ENCODE measurements at regions not wholly inside any gene's neighbourhood (a gene's known extent, or its start where the extent isn't known, plus 50 kb on each side); places are given as distances from the start of the nearest gene placed in this dataset.
"Not testable (repeated sequence)": the region's sequence is repeated elsewhere in the genome, so short reads cannot be mapped to it uniquely, and the experiment has no call there.

DNA sequence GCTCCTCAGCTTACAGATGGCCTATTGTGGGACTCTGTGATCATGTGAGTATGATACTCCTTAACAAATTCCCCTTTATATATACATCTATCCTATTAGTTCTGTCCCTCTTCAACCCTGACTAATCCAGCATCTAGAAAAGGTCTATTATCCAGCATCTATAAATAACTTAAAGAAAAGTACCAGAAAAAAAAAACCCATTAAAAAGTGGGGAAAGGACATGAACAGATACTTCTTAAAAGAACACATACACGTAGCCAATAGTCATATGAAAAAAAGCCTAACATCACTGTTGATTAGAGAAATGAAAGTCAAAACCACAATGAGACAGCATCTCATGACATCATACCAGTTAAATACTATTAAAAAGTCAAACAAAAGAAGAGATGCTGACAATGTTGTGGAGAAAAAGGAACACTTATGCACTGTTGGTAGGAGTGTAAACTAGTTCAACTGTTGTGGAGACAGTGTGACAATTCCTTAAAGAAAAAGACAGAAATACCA is 549.5 kb upstream of the GRM3 start:
- Histone ChIP-seq H3K27ac (ENCODE audit: low read depth, low read length) (no peak overlapping the region), H3K9me2 (replicated peaks; ENCODE audit: insufficient read depth, low read length) (no peaks in the 10 kb centered on the region), H3K9me3 (ENCODE audit: insufficient read depth, low read length) (no peaks in the 10 kb centered on the region), H3K4me3 (ENCODE audit: insufficient read depth, low read length, poor library complexity, severe bottlenecking) (no peak overlapping the region), H3F3A (ENCODE audit: insufficient read depth) (no peaks in the 10 kb centered on the region), H3K4me2 (ENCODE audit: low read depth, low read length, poor library complexity, severe bottlenecking) (no peak overlapping the region), H4K20me1 (ENCODE audit: low read depth, low read length) (no peaks in the 10 kb centered on the region), H3K36me3 (ENCODE audit: low read length) (no peaks in the 10 kb centered on the region), H2AFZ (ENCODE audit: low read depth, low read length, severe bottlenecking) (no peak overlapping the region), H3K79me2 (ENCODE audit: insufficient read depth, low read length) (no peaks in the 10 kb centered on the region), H3K27me3 (ENCODE audit: low read length) (no peaks in the 10 kb centered on the region), H3K9ac (ENCODE audit: low read length) (no peak overlapping the region)
- no peak for TF ChIP-seq EZH2phosphoT487 (conservative IDR thresholded peaks at IDR 0.05; ENCODE audit: low read length)
- TF ChIP-seq, protein P1, sequence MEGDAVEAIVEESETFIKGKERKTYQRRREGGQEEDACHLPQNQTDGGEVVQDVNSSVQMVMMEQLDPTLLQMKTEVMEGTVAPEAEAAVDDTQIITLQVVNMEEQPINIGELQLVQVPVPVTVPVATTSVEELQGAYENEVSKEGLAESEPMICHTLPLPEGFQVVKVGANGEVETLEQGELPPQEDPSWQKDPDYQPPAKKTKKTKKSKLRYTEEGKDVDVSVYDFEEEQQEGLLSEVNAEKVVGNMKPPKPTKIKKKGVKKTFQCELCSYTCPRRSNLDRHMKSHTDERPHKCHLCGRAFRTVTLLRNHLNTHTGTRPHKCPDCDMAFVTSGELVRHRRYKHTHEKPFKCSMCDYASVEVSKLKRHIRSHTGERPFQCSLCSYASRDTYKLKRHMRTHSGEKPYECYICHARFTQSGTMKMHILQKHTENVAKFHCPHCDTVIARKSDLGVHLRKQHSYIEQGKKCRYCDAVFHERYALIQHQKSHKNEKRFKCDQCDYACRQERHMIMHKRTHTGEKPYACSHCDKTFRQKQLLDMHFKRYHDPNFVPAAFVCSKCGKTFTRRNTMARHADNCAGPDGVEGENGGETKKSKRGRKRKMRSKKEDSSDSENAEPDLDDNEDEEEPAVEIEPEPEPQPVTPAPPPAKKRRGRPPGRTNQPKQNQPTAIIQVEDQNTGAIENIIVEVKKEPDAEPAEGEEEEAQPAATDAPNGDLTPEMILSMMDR (IDR thresholded peaks at IDR 0.05; ENCODE audit: insufficient read depth, low read length, poor library complexity, severe bottlenecking): no peak

DNA sequence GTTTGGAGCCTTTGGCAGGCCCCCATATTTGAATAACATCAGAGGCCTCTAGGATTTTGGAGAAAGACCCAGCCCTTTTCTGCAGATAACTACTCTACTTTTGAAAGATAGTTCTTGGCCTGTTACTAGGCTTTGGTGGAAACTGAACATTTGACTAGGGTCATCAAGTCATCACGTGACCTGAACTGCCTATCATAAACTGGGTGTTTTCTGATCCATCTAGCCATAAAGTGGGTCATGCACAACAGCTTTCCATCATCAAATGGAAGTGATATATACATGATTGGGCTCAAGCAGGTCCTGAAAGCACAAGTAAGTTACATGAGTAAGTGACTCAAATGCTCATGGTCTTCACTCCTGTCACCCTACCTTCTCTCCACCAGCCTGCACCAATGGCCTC is 552.3 kb upstream of the GRM3 start:
- H3K9me2 ChIP-seq (replicated peaks; ENCODE audit: insufficient read depth, low read length): no peaks in the 10 kb centered on the region
- TF ChIP-seq, protein P1 (IDR thresholded peaks at IDR 0.05; ENCODE audit: insufficient read depth, low read length, poor library complexity, severe bottlenecking): no peak
- TF ChIP-seq EZH2phosphoT487 (conservative IDR thresholded peaks at IDR 0.05; ENCODE audit: low read length): no peak
- no peaks in the 10 kb centered on the region for H3K79me2 ChIP-seq (ENCODE audit: insufficient read depth, low read length)
- no peak overlapping the region for H2AFZ ChIP-seq (ENCODE audit: low read depth, low read length, severe bottlenecking)
- H3K4me2 ChIP-seq (ENCODE audit: low read depth, low read length, poor library complexity, severe bottlenecking): no peak overlapping the region
- no peaks in the 10 kb centered on the region for H4K20me1 ChIP-seq (ENCODE audit: low read depth, low read length)
- H3K9me3 ChIP-seq (ENCODE audit: insufficient read depth, low read length): no peaks in the 10 kb centered on the region
- H3K4me3 ChIP-seq (ENCODE audit: insufficient read depth, low read length, poor library complexity, severe bottlenecking): no peak overlapping the region
- no peaks in the 10 kb centered on the region for H3K27me3 ChIP-seq (ENCODE audit: low read length)
- no peaks in the 10 kb centered on the region for H3F3A ChIP-seq (ENCODE audit: insufficient read depth)
- H3K9ac ChIP-seq (ENCODE audit: low read length): no peak overlapping the region
- no peak overlapping the region for H3K27ac ChIP-seq (ENCODE audit: low read depth, low read length)
- H3K36me3 ChIP-seq (ENCODE audit: low read length): no peaks in the 10 kb centered on the region

DNA sequence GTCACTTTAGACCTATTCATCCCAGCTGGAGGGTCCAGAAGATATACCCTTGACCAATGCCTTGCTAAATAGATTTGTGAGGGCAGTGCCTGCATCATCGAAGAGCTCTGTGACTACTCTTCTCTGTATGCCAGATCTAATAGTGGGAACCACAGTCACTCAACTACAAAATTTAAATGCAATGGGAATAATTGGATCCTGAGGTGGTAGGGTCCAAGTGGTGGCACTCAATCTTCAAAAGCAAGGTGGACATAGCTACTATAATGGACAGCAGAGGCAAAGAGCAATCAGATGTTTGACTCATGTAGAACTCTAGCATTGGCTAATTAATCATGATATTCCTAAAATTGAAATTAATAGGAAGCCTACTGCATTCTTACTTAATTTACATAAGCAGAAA is 554.3 kb upstream of the GRM3 start:
- TF ChIP-seq, protein P1 (IDR thresholded peaks at IDR 0.05; ENCODE audit: insufficient read depth, low read length, poor library complexity, severe bottlenecking): no peak
- no peak for TF ChIP-seq EZH2phosphoT487 (conservative IDR thresholded peaks at IDR 0.05; ENCODE audit: low read length)
- no peaks in the 10 kb centered on the region for H3K27me3 ChIP-seq (ENCODE audit: low read length)
- no peak overlapping the region for H2AFZ ChIP-seq (ENCODE audit: low read depth, low read length, severe bottlenecking)
- H3K27ac ChIP-seq (ENCODE audit: low read depth, low read length): no peak overlapping the region
- H3K9ac ChIP-seq (ENCODE audit: low read length): no peak overlapping the region
- no peaks in the 10 kb centered on the region for H4K20me1 ChIP-seq (ENCODE audit: low read depth, low read length)
- no peak overlapping the region for H3K4me2 ChIP-seq (ENCODE audit: low read depth, low read length, poor library complexity, severe bottlenecking)
- no peaks in the 10 kb centered on the region for H3K9me3 ChIP-seq (ENCODE audit: insufficient read depth, low read length)
- H3K79me2 ChIP-seq (ENCODE audit: insufficient read depth, low read length): no peaks in the 10 kb centered on the region
- H3K4me3 ChIP-seq (ENCODE audit: insufficient read depth, low read length, poor library complexity, severe bottlenecking): no peak overlapping the region
- no peaks in the 10 kb centered on the region for H3F3A ChIP-seq (ENCODE audit: insufficient read depth)
- no peaks in the 10 kb centered on the region for H3K36me3 ChIP-seq (ENCODE audit: low read length)
- no peaks in the 10 kb centered on the region for H3K9me2 ChIP-seq (replicated peaks; ENCODE audit: insufficient read depth, low read length)

DNA sequence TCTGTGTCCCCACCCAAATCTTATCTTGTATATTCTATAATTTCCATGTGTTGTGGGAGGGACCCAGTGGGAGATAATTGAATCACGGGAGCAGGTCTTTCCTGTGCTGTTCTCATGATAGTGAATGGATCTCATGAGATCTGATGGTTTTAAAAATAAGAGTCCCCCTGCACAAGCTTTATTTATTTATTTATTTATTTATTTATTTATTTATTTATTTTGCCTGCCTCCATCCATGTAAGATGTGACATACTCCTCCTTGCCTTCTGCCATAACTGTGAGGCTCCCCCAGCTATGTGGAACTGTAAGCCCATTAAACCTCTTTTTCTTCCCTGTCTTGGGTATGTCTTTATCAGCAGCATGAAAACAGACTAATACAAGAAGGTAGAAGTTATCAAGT is 579.1 kb upstream of the GRM3 start:
- not testable (repeated sequence) for H3K9me2 ChIP-seq (replicated peaks; ENCODE audit: insufficient read depth, low read length); H3K79me2 ChIP-seq (ENCODE audit: insufficient read depth, low read length); H3K27me3 ChIP-seq (ENCODE audit: low read length); H3K4me3 ChIP-seq (ENCODE audit: insufficient read depth, low read length, poor library complexity, severe bottlenecking); H3K27ac ChIP-seq (ENCODE audit: low read depth, low read length); H3K4me2 ChIP-seq (ENCODE audit: low read depth, low read length, poor library complexity, severe bottlenecking); H2AFZ ChIP-seq (ENCODE audit: low read depth, low read length, severe bottlenecking); H4K20me1 ChIP-seq (ENCODE audit: low read depth, low read length); H3F3A ChIP-seq (ENCODE audit: insufficient read depth); H3K9ac ChIP-seq (ENCODE audit: low read length); H3K9me3 ChIP-seq (ENCODE audit: insufficient read depth, low read length); H3K36me3 ChIP-seq (ENCODE audit: low read length)

Data from SU-DHL-6 (cell line).